SK-N-SH treated with all-trans-retinoic acid at 6 μM for 48 hours (cell line): ENCODE measurements at regions not wholly inside any gene's neighbourhood (a gene's known extent, or its start where the extent isn't known, plus 50 kb on each side); places are given as distances from the start of the nearest gene placed in this dataset.

ENCODE experiments used
- ARNTL ChIP-seq: fragments of 450-650 bp; formaldehyde crosslinking; IDR thresholded peaks from 2 replicates; pipeline ENCODE4 v1.5.0; 2020; ENCODE audit warnings: low read depth, mild to moderate bottlenecking, moderate library complexity, borderline replicate concordance
- CREB5 ChIP-seq: fragments of 250-450 bp; sonication (Bioruptor Pico); IDR thresholded peaks from 2 replicates; pipeline ENCODE4 v1.5.1; 2020; ENCODE audit warnings: low read depth, mild to moderate bottlenecking, moderate library complexity
- CSDC2 ChIP-seq: fragments of 250-450 bp; sonication (Bioruptor Pico); IDR thresholded peaks from 2 replicates; pipeline ENCODE4 v1.5.0; 2020; ENCODE audit warnings: mild to moderate bottlenecking, moderate library complexity
- ISL1 ChIP-seq: fragments of 250-450 bp; sonication (Bioruptor Pico); IDR thresholded peaks from 2 replicates; pipeline ENCODE4 v2.1.2; 2022; ENCODE audit warnings: mild to moderate bottlenecking, moderate library complexity
- PATZ1 ChIP-seq: fragments of 250-450 bp; sonication (Bioruptor Pico); IDR thresholded peaks from 2 replicates; pipeline ENCODE4 v1.8.0; 2020; ENCODE audit warnings: mild to moderate bottlenecking, moderate library complexity, borderline replicate concordance
- PPARA ChIP-seq: fragments of 250-450 bp; sonication (Bioruptor Pico); IDR thresholded peaks from 2 replicates; pipeline ENCODE4 v1.5.0; 2020; ENCODE audit warnings: mild to moderate bottlenecking, borderline replicate concordance
- TSHZ2 ChIP-seq: fragments of 250-450 bp; sonication (Bioruptor Pico); IDR thresholded peaks from 2 replicates; pipeline ENCODE4 v1.5.0; 2020; ENCODE audit warnings: mild to moderate bottlenecking, moderate library complexity
- ZFP3 ChIP-seq: fragments of 250-450 bp; sonication (Bioruptor Pico); IDR thresholded peaks from 2 replicates; pipeline ENCODE4 v1.5.0; 2020; ENCODE audit warnings: mild to moderate bottlenecking, moderate library complexity
- ZNF70 ChIP-seq: fragments of 450-650 bp; formaldehyde crosslinking; IDR thresholded peaks from 2 replicates; pipeline ENCODE4 v1.5.0; 2020; ENCODE audit warnings: mild to moderate bottlenecking, moderate library complexity

GRCh38 chr18:10351858-10352257 is 102.6 kb upstream of the APCDD1 start:
- TF ChIP-seq CSDC2 (CRISPR knock-in tag) (no peak), CREB5 (CRISPR knock-in tag) (no peak), TSHZ2 (CRISPR knock-in tag) (no peak), PPARA (CRISPR knock-in tag) (no peak), ISL1 (no peak), ZFP3 (CRISPR knock-in tag) (no peak), PATZ1 (no peak), ARNTL (CRISPR knock-in tag) (no peak), ZNF70 (no peak)
